ENCODE measurements at regions not wholly inside any gene's neighbourhood (a gene's known extent, or its start where the extent isn't known, plus 50 kb on each side); places are given as distances from the start of the nearest gene placed in this dataset.
"Not testable (repeated sequence)": the region's sequence is repeated elsewhere in the genome, so short reads cannot be mapped to it uniquely, and the experiment has no call there.

- no peak for DNase-seq
Measured at GRCh38 chr22:44574640-44575380, 76.8 kb upstream of the RTL6 start.

- DNase-seq: no peak
Measured at GRCh38 chr22:44574057-44574639, 76.1 kb upstream of the RTL6 start.

- DNase-seq: no peak
Measured at GRCh38 chr22:44573451-44573850, 75.4 kb upstream of the RTL6 start.

- DNase-seq: no peak
Measured at GRCh38 chr22:44572414-44573207, 74.6 kb upstream of the RTL6 start.

GRCh38 chr22:44571566-44572413, 73.8 kb upstream of the RTL6 start:
- DNase-seq: no peak

- DNase-seq: no peak
Measured at GRCh38 chr22:44570476-44571445, 72.7 kb upstream of the RTL6 start.

- DNase-seq: no peak
Measured at GRCh38 chr22:44569561-44569991, 71.5 kb upstream of the RTL6 start.

- peak; percentile 55 for DNase-seq
Measured at GRCh38 chr22:44567846-44568493, 69.9 kb upstream of the RTL6 start.

- DNase-seq: not testable (repeated sequence)
Measured at GRCh38 chr22:44567378-44567841, 69.4 kb upstream of the RTL6 start.

GRCh38 chr22:44566911-44567310, 68.9 kb upstream of the RTL6 start:
- no peak for DNase-seq

- not testable (repeated sequence) for DNase-seq
Measured at GRCh38 chr22:44562651-44563050, 64.6 kb upstream of the RTL6 start.

GRCh38 chr22:44561139-44561840, 63.3 kb upstream of the RTL6 start:
- no peak for DNase-seq

GRCh38 chr22:44558671-44559070, 60.6 kb upstream of the RTL6 start:
- not testable (repeated sequence) for DNase-seq

GRCh38 chr22:44557872-44558271, 59.8 kb upstream of the RTL6 start:
- not testable (repeated sequence) for DNase-seq

- no peak for DNase-seq
Measured at GRCh38 chr22:44557064-44557748, 59.2 kb upstream of the RTL6 start.

GRCh38 chr22:44555597-44555996, 57.6 kb upstream of the RTL6 start:
- no peak for DNase-seq

GRCh38 chr22:44555046-44555445, 57.0 kb upstream of the RTL6 start:
- no peak for DNase-seq

- DNase-seq: no peak
Measured at GRCh38 chr22:44554411-44554810, 56.4 kb upstream of the RTL6 start.

- no peak for DNase-seq
Measured at GRCh38 chr22:44550711-44551491, 52.9 kb upstream of the RTL6 start.

Measured in CD4-positive, alpha-beta T cell treated with Interleukin-6 for 4 hours (primary cell).